ENCODE measurements at regions not wholly inside any gene's neighbourhood (a gene's known extent, or its start where the extent isn't known, plus 50 kb on each side); places are given as distances from the start of the nearest gene placed in this dataset.

- H2AFZ ChIP-seq (ENCODE audit: control insufficient read depth, low read length), result no peak overlapping the region
- H3K9me1 ChIP-seq (ENCODE audit: control insufficient read depth, extremely low read depth, insufficient read depth, low read length), result no peaks in the 10 kb centered on the region
- dilution Hi-C loops (cut with MboI; ENCODE audit: extremely low pct_ligation_motif_present, low sequenced_read_pairs), result no loop called here
- H3K36me3 ChIP-seq (ENCODE audit: control insufficient read depth in 2 of 2, extremely low read depth in 1 of 2, insufficient read depth in 2 of 2, low read length in 2 of 2), result no peaks in the 10 kb centered on the region
- no peaks in the 10 kb centered on the region for H3K4me1 ChIP-seq (ENCODE audit: control insufficient read depth, extremely low read depth, insufficient read depth, low read length)
- no peak overlapping the region for H3K9ac ChIP-seq (ENCODE audit: control insufficient read depth, extremely low read depth, insufficient read depth, low read length)
- no peaks in the 10 kb centered on the region for H3K27me3 ChIP-seq (ENCODE audit: control insufficient read depth, extremely low read depth, insufficient read depth, low read length)
- no peaks in the 10 kb centered on the region for H3K79me2 ChIP-seq (ENCODE audit: control insufficient read depth, insufficient read depth, low read length)
- TF ChIP-seq CTCF (optimal IDR thresholded peaks at IDR 0.05 in 1 of 3, IDR thresholded peaks at IDR 0.05 in 1 of 3, conservative IDR thresholded peaks at IDR 0.05 in 1 of 3; ENCODE audit: extremely low read depth in 1 of 3, insufficient read depth in 2 of 3, low read length in 3 of 3) (no peak), EZH2 (IDR thresholded peaks at IDR 0.05; ENCODE audit: low read length) (no peak)
- no peak for DNase-seq (ENCODE audit: low read depth, low spot score)
- no peak overlapping the region for H3K4me2 ChIP-seq (ENCODE audit: control insufficient read depth, extremely low read depth, insufficient read depth, low read depth, low read length)
- FAIRE-seq, result no peak
- H3K9me3 ChIP-seq (ENCODE audit: control insufficient read depth, low read depth, low read length), result peaks cover 2% of the 10 kb centered on the region
- no peak overlapping the region for H3K4me3 ChIP-seq (ENCODE audit: control insufficient read depth in 2 of 3, extremely low read depth in 1 of 3, insufficient read depth in 2 of 3, low read depth in 1 of 3, low read length in 3 of 3)
- H3K27ac ChIP-seq (ENCODE audit: control insufficient read depth, insufficient read depth, low read length), result no peak overlapping the region
- no peaks in the 10 kb centered on the region for H4K20me1 ChIP-seq (ENCODE audit: control insufficient read depth, extremely low read depth, insufficient read depth, low read length)
Observed at GRCh38 chr13:70856025-70856424, 747.8 kb upstream of the KLHL1 start.

- Histone ChIP-seq H4K20me1 (ENCODE audit: control insufficient read depth, extremely low read depth, insufficient read depth, low read length) (no peaks in the 10 kb centered on the region), H3K79me2 (ENCODE audit: control insufficient read depth, insufficient read depth, low read length) (no peaks in the 10 kb centered on the region), H3K27me3 (ENCODE audit: control insufficient read depth, extremely low read depth, insufficient read depth, low read length) (no peaks in the 10 kb centered on the region), H3K4me2 (ENCODE audit: control insufficient read depth, extremely low read depth, insufficient read depth, low read depth, low read length) (no peak overlapping the region), H3K36me3 (ENCODE audit: control insufficient read depth in 2 of 2, extremely low read depth in 1 of 2, insufficient read depth in 2 of 2, low read length in 2 of 2) (no peaks in the 10 kb centered on the region), H3K9ac (ENCODE audit: control insufficient read depth, extremely low read depth, insufficient read depth, low read length) (no peak overlapping the region), H2AFZ (ENCODE audit: control insufficient read depth, low read length) (no peak overlapping the region), H3K4me3 (ENCODE audit: control insufficient read depth in 2 of 3, extremely low read depth in 1 of 3, insufficient read depth in 2 of 3, low read depth in 1 of 3, low read length in 3 of 3) (no peak overlapping the region), H3K9me1 (ENCODE audit: control insufficient read depth, extremely low read depth, insufficient read depth, low read length) (no peaks in the 10 kb centered on the region), H3K4me1 (ENCODE audit: control insufficient read depth, extremely low read depth, insufficient read depth, low read length) (no peaks in the 10 kb centered on the region), H3K27ac (ENCODE audit: control insufficient read depth, insufficient read depth, low read length) (no peak overlapping the region), H3K9me3 (ENCODE audit: control insufficient read depth, low read depth, low read length) (peaks cover 5% of the 10 kb centered on the region)
- DNase-seq (ENCODE audit: low read depth, low spot score), result no peak
- dilution Hi-C loops (cut with MboI; ENCODE audit: extremely low pct_ligation_motif_present, low sequenced_read_pairs), result no loop called here
- FAIRE-seq, result no peak
- no peak for TF ChIP-seq CTCF (optimal IDR thresholded peaks at IDR 0.05 in 1 of 3, IDR thresholded peaks at IDR 0.05 in 1 of 3, conservative IDR thresholded peaks at IDR 0.05 in 1 of 3; ENCODE audit: extremely low read depth in 1 of 3, insufficient read depth in 2 of 3, low read length in 3 of 3)
- TF ChIP-seq EZH2 (IDR thresholded peaks at IDR 0.05; ENCODE audit: low read length), result no peak
Observed at GRCh38 chr13:70849222-70849621, 741.0 kb upstream of the KLHL1 start.
